Testis (tissue), 2 donors: ENCODE measurements at regions not wholly inside any gene's neighbourhood (a gene's known extent, or its start where the extent isn't known, plus 50 kb on each side); places are given as distances from the start of the nearest gene placed in this dataset.

Experiments used
- CTCF ChIP-seq, 3 experiments: fragments of 450-650 bp in 2 of 3; fragments of 200-600 bp in 1 of 3; sonication (generic) in 1 of 3; IDR thresholded peaks; one replicate each; pipeline ENCODE4 v1.5.1; 2016 to 2019; ENCODE audit warnings: antibody characterized with exemption in 3 of 3, mild to moderate bottlenecking in 2 of 3, moderate library complexity in 1 of 3
- POLR2A ChIP-seq: fragments of 450-650 bp; IDR thresholded peaks from one replicate; pipeline ENCODE4 v1.6.1; 2017; ENCODE audit warnings: antibody characterized with exemption, mild to moderate bottlenecking, moderate library complexity

GRCh38 chr9:118364266-118365106, 660.3 kb downstream of the TLR4 start:
- TF ChIP-seq CTCF (IDR thresholded peaks at IDR 0.05): no peak
- no peak for TF ChIP-seq POLR2A
